SH-SY5Y (cell line): ENCODE measurements at regions not wholly inside any gene's neighbourhood (a gene's known extent, or its start where the extent isn't known, plus 50 kb on each side); places are given as distances from the start of the nearest gene placed in this dataset.

Source experiments
- GATA2 ChIP-seq: IDR thresholded peaks from 2 replicates; pipeline ENCODE4 v1.6.1; 2011; ENCODE audit warnings: mild to moderate bottlenecking, low read depth, low read length
- GATA3 ChIP-seq: IDR thresholded peaks from 2 replicates; pipeline ENCODE4 v1.6.1; 2011; ENCODE audit warnings: low read depth, mild to moderate bottlenecking, low read length, moderate library complexity

DNA sequence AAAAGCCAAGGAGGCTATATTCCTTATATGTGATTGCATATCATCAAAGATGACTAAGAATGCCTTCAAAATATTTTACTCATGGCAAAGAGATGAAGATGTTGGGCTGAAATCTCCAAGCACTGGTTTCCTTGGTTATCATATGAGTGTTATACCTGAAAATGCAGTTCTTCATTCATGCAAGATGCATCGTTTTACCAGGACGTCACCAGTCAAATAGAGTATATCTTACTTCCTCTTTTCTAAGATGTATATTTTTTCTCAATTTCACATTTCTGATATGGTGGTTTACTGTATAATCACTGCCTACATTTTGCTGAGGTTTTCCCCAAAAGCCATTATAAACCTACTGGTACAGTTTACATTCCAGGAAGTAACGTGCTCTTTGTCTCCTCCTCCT lies 1085.7 kb downstream of the NCAM2 start:
- TF ChIP-seq GATA2 (no peak), GATA3 (no peak)
